GM18502 (cell line): ENCODE measurements at regions not wholly inside any gene's neighbourhood (a gene's known extent, or its start where the extent isn't known, plus 50 kb on each side); places are given as distances from the start of the nearest gene placed in this dataset.

Experiments used
- ATAC-seq: cut with Tn5 transposase; IDR thresholded peaks from one replicate; pipeline ENCODE4 v1.9.1; 2021; ENCODE audit warnings: mild to moderate bottlenecking; ENCODE audit not compliant: unreplicated experiment, poor library complexity

GRCh38 chr4:135605076-135605475 lies 1403.5 kb upstream of the PABPC4L start:
- ATAC-seq, result no peak

- no peak for ATAC-seq
Measured at GRCh38 chr4:135604531-135604930, 1402.9 kb upstream of the PABPC4L start.

- no peak for ATAC-seq
Measured at GRCh38 chr4:135601351-135601750, 1399.8 kb upstream of the PABPC4L start.

- no peak for ATAC-seq
Measured at GRCh38 chr4:135598151-135598550, 1396.6 kb upstream of the PABPC4L start.

- no peak for ATAC-seq
Measured at GRCh38 chr4:135594521-135594920, 1392.9 kb upstream of the PABPC4L start.

- no peak for ATAC-seq
Measured at GRCh38 chr4:135575041-135575440, 1373.5 kb upstream of the PABPC4L start.

GRCh38 chr4:135573251-135573650 lies 1371.7 kb upstream of the PABPC4L start:
- no peak for ATAC-seq

GRCh38 chr4:135564090-135564489 lies 1362.5 kb upstream of the PABPC4L start:
- ATAC-seq, result no peak

- ATAC-seq, result no peak
Measured at GRCh38 chr4:135553213-135553612, 1351.6 kb upstream of the PABPC4L start.

- ATAC-seq, result no peak
Measured at GRCh38 chr4:135552131-135552530, 1350.5 kb upstream of the PABPC4L start.

- ATAC-seq, result no peak
Measured at GRCh38 chr4:135548711-135549110, 1347.1 kb upstream of the PABPC4L start.

- ATAC-seq, result no peak
Measured at GRCh38 chr4:135545616-135546317, 1344.2 kb upstream of the PABPC4L start.

GRCh38 chr4:135538698-135539097 lies 1337.1 kb upstream of the PABPC4L start:
- ATAC-seq, result no peak

- ATAC-seq, result no peak
Measured at GRCh38 chr4:135533053-135533452, 1331.5 kb upstream of the PABPC4L start.

- no peak for ATAC-seq
Measured at GRCh38 chr4:135532132-135532531, 1330.5 kb upstream of the PABPC4L start.

GRCh38 chr4:135515295-135515694 lies 1313.7 kb upstream of the PABPC4L start:
- ATAC-seq, result no peak

- no peak for ATAC-seq
Measured at GRCh38 chr4:135510582-135510981, 1309.0 kb upstream of the PABPC4L start.

GRCh38 chr4:135508006-135508714 lies 1306.6 kb upstream of the PABPC4L start:
- no peak for ATAC-seq

- no peak for ATAC-seq
Measured at GRCh38 chr4:135497563-135498152, 1296.1 kb upstream of the PABPC4L start.

- no peak for ATAC-seq
Measured at GRCh38 chr4:135492439-135492838, 1290.8 kb upstream of the PABPC4L start.

- ATAC-seq, result no peak
Measured at GRCh38 chr4:135485371-135485770, 1283.8 kb upstream of the PABPC4L start.

- ATAC-seq, result no peak
Measured at GRCh38 chr4:135476272-135476671, 1274.7 kb upstream of the PABPC4L start.
